ENCODE measurements at regions not wholly inside any gene's neighbourhood (a gene's known extent, or its start where the extent isn't known, plus 50 kb on each side); places are given as distances from the start of the nearest gene placed in this dataset.

DNA sequence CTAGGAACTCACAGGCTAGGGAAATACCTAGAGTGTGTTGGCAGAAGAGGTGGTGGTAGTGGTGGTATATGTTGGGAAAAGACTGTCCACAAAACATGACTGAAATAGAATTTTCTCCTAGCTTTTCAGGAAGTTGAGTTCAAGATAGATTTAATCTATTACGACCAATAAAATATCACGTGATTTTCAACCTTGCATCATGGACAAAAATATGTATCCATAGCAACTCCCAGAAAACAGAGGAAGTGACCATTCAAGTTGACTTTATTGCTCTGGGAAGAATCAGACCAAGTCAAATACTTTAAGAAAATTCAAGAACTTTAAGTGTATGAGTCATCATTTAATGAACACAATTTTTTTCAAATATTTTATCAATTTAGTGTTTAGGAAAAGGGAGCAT, 347.0 kb upstream of the ZNF385D start:
- H3K9me3 Mint-ChIP-seq, result no peaks in the 10 kb centered on the region
- ChIA-PET CTCF (no interaction called here), POLR2A (no interaction called here)
- H3K36me3 Mint-ChIP-seq, result no peaks in the 10 kb centered on the region
- no peak for DNase-seq (ENCODE audit: low spot score)
- no peak overlapping the region for H3K4me3 Mint-ChIP-seq
- TF ChIP-seq USF2 (CRISPR knock-in tag; IDR thresholded peaks at IDR 0.05) (no peak), FOXK1 (CRISPR knock-in tag; IDR thresholded peaks at IDR 0.05) (no peak)
- TF ChIP-seq, protein P1, sequence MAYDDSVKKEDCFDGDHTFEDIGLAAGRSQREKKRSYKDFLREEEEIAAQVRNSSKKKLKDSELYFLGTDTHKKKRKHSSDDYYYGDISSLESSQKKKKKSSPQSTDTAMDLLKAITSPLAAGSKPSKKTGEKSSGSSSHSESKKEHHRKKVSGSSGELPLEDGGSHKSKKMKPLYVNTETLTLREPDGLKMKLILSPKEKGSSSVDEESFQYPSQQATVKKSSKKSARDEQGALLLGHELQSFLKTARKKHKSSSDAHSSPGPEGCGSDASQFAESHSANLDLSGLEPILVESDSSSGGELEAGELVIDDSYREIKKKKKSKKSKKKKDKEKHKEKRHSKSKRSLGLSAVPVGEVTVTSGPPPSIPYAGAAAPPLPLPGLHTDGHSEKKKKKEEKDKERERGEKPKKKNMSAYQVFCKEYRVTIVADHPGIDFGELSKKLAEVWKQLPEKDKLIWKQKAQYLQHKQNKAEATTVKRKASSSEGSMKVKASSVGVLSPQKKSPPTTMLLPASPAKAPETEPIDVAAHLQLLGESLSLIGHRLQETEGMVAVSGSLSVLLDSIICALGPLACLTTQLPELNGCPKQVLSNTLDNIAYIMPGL (CRISPR knock-in tag; IDR thresholded peaks at IDR 0.05), result no peak
- TF ChIP-seq, protein P2, sequence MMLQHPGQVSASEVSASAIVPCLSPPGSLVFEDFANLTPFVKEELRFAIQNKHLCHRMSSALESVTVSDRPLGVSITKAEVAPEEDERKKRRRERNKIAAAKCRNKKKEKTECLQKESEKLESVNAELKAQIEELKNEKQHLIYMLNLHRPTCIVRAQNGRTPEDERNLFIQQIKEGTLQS (CRISPR knock-in tag; conservative IDR thresholded peaks at IDR 0.05), result no peak
- TF ChIP-seq, protein P3, sequence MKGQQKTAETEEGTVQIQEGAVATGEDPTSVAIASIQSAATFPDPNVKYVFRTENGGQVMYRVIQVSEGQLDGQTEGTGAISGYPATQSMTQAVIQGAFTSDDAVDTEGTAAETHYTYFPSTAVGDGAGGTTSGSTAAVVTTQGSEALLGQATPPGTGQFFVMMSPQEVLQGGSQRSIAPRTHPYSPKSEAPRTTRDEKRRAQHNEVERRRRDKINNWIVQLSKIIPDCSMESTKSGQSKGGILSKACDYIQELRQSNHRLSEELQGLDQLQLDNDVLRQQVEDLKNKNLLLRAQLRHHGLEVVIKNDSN (CRISPR knock-in tag; IDR thresholded peaks at IDR 0.05), result no peak
- H3K27me3 Mint-ChIP-seq (ENCODE audit: low read depth), result no peaks in the 10 kb centered on the region
- no peak overlapping the region for H3K27ac Mint-ChIP-seq
- no peaks in the 10 kb centered on the region for H3K4me1 Mint-ChIP-seq
- ATAC-seq, result no peak

GRCh38 chr3:22101351-22101750, 350.3 kb upstream of the ZNF385D start:
- no peak overlapping the region for H3K4me3 Mint-ChIP-seq
- no peaks in the 10 kb centered on the region for H3K4me1 Mint-ChIP-seq
- no peak for DNase-seq (ENCODE audit: low spot score)
- ChIA-PET CTCF (no interaction called here), POLR2A (no interaction called here)
- no peak overlapping the region for H3K27ac Mint-ChIP-seq
- ATAC-seq, result no peak
- H3K36me3 Mint-ChIP-seq, result no peaks in the 10 kb centered on the region
- H3K9me3 Mint-ChIP-seq, result no peaks in the 10 kb centered on the region
- H3K27me3 Mint-ChIP-seq (ENCODE audit: low read depth), result no peaks in the 10 kb centered on the region
- no peak for TF ChIP-seq IRF2 (CRISPR knock-in tag; IDR thresholded peaks at IDR 0.05; ENCODE audit: borderline replicate concordance, low read depth)
- TF ChIP-seq ELF4 (CRISPR knock-in tag; IDR thresholded peaks at IDR 0.05; ENCODE audit: low read depth), result no peak
- TF ChIP-seq, protein P2 (CRISPR knock-in tag; conservative IDR thresholded peaks at IDR 0.05), result no peak
- no peak for TF ChIP-seq E2F1 (CRISPR knock-in tag; IDR thresholded peaks at IDR 0.05)
- TF ChIP-seq SMAD4 (CRISPR knock-in tag; IDR thresholded peaks at IDR 0.05), result no peak
- TF ChIP-seq NFYB (CRISPR knock-in tag; conservative IDR thresholded peaks at IDR 0.05; ENCODE audit: low read depth), result no peak
- TF ChIP-seq CREM (CRISPR knock-in tag; IDR thresholded peaks at IDR 0.05), result no peak
- TF ChIP-seq, protein P4, sequence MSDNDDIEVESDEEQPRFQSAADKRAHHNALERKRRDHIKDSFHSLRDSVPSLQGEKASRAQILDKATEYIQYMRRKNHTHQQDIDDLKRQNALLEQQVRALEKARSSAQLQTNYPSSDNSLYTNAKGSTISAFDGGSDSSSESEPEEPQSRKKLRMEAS (CRISPR knock-in tag; IDR thresholded peaks at IDR 0.05), result no peak
- TF ChIP-seq JAZF1 (CRISPR knock-in tag; IDR thresholded peaks at IDR 0.05), result no peak
- no peak for TF ChIP-seq NFATC4 (CRISPR knock-in tag; IDR thresholded peaks at IDR 0.05)
- TF ChIP-seq, protein P1 (CRISPR knock-in tag; IDR thresholded peaks at IDR 0.05), result no peak
- TF ChIP-seq, protein P5, sequence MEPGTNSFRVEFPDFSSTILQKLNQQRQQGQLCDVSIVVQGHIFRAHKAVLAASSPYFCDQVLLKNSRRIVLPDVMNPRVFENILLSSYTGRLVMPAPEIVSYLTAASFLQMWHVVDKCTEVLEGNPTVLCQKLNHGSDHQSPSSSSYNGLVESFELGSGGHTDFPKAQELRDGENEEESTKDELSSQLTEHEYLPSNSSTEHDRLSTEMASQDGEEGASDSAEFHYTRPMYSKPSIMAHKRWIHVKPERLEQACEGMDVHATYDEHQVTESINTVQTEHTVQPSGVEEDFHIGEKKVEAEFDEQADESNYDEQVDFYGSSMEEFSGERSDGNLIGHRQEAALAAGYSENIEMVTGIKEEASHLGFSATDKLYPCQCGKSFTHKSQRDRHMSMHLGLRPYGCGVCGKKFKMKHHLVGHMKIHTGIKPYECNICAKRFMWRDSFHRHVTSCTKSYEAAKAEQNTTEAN (CRISPR knock-in tag; IDR thresholded peaks at IDR 0.05), result no peak
- TF ChIP-seq, protein P6, sequence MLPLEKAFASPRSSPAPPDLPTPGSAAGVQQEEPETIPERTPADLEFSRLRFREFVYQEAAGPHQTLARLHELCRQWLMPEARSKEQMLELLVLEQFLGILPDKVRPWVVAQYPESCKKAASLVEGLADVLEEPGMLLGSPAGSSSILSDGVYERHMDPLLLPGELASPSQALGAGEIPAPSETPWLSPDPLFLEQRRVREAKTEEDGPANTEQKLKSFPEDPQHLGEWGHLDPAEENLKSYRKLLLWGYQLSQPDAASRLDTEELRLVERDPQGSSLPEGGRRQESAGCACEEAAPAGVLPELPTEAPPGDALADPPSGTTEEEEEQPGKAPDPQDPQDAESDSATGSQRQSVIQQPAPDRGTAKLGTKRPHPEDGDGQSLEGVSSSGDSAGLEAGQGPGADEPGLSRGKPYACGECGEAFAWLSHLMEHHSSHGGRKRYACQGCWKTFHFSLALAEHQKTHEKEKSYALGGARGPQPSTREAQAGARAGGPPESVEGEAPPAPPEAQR (CRISPR knock-in tag; IDR thresholded peaks at IDR 0.05), result no peak
- no peak for TF ChIP-seq ZNF263 (CRISPR knock-in tag; IDR thresholded peaks at IDR 0.05; ENCODE audit: low read depth)
- TF ChIP-seq ZNF317 (CRISPR knock-in tag; IDR thresholded peaks at IDR 0.05; ENCODE audit: borderline replicate concordance, low read depth), result no peak
- TF ChIP-seq, protein P7, sequence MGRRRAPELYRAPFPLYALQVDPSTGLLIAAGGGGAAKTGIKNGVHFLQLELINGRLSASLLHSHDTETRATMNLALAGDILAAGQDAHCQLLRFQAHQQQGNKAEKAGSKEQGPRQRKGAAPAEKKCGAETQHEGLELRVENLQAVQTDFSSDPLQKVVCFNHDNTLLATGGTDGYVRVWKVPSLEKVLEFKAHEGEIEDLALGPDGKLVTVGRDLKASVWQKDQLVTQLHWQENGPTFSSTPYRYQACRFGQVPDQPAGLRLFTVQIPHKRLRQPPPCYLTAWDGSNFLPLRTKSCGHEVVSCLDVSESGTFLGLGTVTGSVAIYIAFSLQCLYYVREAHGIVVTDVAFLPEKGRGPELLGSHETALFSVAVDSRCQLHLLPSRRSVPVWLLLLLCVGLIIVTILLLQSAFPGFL (CRISPR knock-in tag; IDR thresholded peaks at IDR 0.05; ENCODE audit: borderline replicate concordance), result no peak
- TF ChIP-seq CTCF (IDR thresholded peaks at IDR 0.05), result no peak

All from WTC11 (cell line).